H1 (cell line): ENCODE measurements at regions not wholly inside any gene's neighbourhood (a gene's known extent, or its start where the extent isn't known, plus 50 kb on each side); places are given as distances from the start of the nearest gene placed in this dataset.

Experiments used
- CHD1 ChIP-seq: IDR thresholded peaks from 2 replicates; pipeline ENCODE4 v1.6.1; 2012; ENCODE audit warnings: low read depth, low read length, improper control_type of control experiment
- RAD21 ChIP-seq, 2 experiments: IDR thresholded peaks in 1 of 2; conservative IDR thresholded peaks in 1 of 2; 2 replicates each; pipeline ENCODE4 v1.6.1; 2011; ENCODE audit warnings: low read depth in 2 of 2, low read length in 2 of 2, improper control_type of control experiment in 1 of 2, inconsistent platforms in 1 of 2, mild to moderate bottlenecking in 1 of 2, moderate library complexity in 1 of 2
- RNF2 ChIP-seq: fragments of 200-900, 300-1000 bp; sonication (generic); IDR thresholded peaks from 2 replicates; pipeline ENCODE4 v1.7.1; 2016; ENCODE audit warnings: borderline replicate concordance, low read depth, mild to moderate bottlenecking, antibody characterized with exemption, low read length; ENCODE audit not compliant: poor library complexity, severe bottlenecking; ENCODE audit errors: missing control alignments
- TEAD4 ChIP-seq: IDR thresholded peaks from 2 replicates; pipeline ENCODE4 v1.6.1; 2012; ENCODE audit warnings: low read depth, low read length, inconsistent platforms, mixed read lengths
- TF ChIP-seq, protein P1 (sequence below): fragments of 300-600 bp; sonication (generic); IDR thresholded peaks from 2 replicates; pipeline ENCODE4 v1.7.1; 2012; ENCODE audit warnings: low read length, moderate library complexity, mild to moderate bottlenecking, inconsistent platforms; ENCODE audit not compliant: insufficient replicate concordance

DNA sequence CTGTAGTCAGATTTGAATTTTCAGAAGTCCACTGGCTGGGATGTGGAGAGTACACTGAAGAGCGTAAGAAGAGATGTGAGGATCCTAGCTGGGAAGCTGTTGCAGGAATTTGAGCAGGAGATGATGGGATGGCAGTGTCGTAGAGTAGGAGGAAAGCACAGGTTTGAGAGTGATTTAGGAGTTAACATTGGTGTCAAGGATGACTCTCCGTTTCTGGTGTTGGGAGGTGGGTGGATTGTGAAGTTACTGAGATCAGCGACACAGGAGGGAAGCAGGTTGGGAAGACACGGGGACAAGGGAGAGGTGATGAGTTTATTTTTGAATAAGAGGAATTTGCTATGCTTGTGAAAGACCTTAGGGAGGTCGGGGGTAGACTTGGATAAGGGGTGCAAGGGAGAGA is 434.2 kb upstream of the TPM1 start (continued):
- TF ChIP-seq, protein P1, sequence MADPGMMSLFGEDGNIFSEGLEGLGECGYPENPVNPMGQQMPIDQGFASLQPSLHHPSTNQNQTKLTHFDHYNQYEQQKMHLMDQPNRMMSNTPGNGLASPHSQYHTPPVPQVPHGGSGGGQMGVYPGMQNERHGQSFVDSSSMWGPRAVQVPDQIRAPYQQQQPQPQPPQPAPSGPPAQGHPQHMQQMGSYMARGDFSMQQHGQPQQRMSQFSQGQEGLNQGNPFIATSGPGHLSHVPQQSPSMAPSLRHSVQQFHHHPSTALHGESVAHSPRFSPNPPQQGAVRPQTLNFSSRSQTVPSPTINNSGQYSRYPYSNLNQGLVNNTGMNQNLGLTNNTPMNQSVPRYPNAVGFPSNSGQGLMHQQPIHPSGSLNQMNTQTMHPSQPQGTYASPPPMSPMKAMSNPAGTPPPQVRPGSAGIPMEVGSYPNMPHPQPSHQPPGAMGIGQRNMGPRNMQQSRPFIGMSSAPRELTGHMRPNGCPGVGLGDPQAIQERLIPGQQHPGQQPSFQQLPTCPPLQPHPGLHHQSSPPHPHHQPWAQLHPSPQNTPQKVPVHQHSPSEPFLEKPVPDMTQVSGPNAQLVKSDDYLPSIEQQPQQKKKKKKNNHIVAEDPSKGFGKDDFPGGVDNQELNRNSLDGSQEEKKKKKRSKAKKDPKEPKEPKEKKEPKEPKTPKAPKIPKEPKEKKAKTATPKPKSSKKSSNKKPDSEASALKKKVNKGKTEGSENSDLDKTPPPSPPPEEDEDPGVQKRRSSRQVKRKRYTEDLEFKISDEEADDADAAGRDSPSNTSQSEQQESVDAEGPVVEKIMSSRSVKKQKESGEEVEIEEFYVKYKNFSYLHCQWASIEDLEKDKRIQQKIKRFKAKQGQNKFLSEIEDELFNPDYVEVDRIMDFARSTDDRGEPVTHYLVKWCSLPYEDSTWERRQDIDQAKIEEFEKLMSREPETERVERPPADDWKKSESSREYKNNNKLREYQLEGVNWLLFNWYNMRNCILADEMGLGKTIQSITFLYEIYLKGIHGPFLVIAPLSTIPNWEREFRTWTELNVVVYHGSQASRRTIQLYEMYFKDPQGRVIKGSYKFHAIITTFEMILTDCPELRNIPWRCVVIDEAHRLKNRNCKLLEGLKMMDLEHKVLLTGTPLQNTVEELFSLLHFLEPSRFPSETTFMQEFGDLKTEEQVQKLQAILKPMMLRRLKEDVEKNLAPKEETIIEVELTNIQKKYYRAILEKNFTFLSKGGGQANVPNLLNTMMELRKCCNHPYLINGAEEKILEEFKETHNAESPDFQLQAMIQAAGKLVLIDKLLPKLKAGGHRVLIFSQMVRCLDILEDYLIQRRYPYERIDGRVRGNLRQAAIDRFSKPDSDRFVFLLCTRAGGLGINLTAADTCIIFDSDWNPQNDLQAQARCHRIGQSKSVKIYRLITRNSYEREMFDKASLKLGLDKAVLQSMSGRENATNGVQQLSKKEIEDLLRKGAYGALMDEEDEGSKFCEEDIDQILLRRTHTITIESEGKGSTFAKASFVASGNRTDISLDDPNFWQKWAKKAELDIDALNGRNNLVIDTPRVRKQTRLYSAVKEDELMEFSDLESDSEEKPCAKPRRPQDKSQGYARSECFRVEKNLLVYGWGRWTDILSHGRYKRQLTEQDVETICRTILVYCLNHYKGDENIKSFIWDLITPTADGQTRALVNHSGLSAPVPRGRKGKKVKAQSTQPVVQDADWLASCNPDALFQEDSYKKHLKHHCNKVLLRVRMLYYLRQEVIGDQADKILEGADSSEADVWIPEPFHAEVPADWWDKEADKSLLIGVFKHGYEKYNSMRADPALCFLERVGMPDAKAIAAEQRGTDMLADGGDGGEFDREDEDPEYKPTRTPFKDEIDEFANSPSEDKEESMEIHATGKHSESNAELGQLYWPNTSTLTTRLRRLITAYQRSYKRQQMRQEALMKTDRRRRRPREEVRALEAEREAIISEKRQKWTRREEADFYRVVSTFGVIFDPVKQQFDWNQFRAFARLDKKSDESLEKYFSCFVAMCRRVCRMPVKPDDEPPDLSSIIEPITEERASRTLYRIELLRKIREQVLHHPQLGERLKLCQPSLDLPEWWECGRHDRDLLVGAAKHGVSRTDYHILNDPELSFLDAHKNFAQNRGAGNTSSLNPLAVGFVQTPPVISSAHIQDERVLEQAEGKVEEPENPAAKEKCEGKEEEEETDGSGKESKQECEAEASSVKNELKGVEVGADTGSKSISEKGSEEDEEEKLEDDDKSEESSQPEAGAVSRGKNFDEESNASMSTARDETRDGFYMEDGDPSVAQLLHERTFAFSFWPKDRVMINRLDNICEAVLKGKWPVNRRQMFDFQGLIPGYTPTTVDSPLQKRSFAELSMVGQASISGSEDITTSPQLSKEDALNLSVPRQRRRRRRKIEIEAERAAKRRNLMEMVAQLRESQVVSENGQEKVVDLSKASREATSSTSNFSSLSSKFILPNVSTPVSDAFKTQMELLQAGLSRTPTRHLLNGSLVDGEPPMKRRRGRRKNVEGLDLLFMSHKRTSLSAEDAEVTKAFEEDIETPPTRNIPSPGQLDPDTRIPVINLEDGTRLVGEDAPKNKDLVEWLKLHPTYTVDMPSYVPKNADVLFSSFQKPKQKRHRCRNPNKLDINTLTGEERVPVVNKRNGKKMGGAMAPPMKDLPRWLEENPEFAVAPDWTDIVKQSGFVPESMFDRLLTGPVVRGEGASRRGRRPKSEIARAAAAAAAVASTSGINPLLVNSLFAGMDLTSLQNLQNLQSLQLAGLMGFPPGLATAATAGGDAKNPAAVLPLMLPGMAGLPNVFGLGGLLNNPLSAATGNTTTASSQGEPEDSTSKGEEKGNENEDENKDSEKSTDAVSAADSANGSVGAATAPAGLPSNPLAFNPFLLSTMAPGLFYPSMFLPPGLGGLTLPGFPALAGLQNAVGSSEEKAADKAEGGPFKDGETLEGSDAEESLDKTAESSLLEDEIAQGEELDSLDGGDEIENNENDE: no peak
- TF ChIP-seq TEAD4: no peak
- TF ChIP-seq RNF2: no peak
- no peak for TF ChIP-seq RAD21 (IDR thresholded peaks at IDR 0.05 in 1 of 2, conservative IDR thresholded peaks at IDR 0.05 in 1 of 2; ENCODE audit: low read depth in 2 of 2, low read length in 2 of 2)
- TF ChIP-seq CHD1: no peak
